Keratinocyte (primary cell): ENCODE measurements at regions not wholly inside any gene's neighbourhood (a gene's known extent, or its start where the extent isn't known, plus 50 kb on each side); places are given as distances from the start of the nearest gene placed in this dataset.

ENCODE experiments used
- DNase-seq: peaks from one replicate; pipeline ENCODE4 v3.0.0-alpha.2; 2011; ENCODE audit warnings: low read depth, missing footprints, low spot score
- FAIRE-seq: peaks from 2 replicates; lab custom pipeline; 2011; peaks lifted over from hg19 to GRCh38; lab: Jason Lieb, UNC
- H2AFZ ChIP-seq: 2 replicates; pipeline ENCODE4 v1.6.0; 2012; ENCODE audit warnings: low read length, control low read depth, inconsistent platforms; ENCODE audit not compliant: control insufficient read depth
- H3K27ac ChIP-seq: 2 replicates; pipeline ENCODE4 v1.5.1; 2011; ENCODE audit warnings: low read length; ENCODE audit not compliant: control insufficient read depth, insufficient read depth
- H3K27me3 ChIP-seq: 3 replicates; pipeline ENCODE4 v1.6.0; 2011; ENCODE audit warnings: low read length; ENCODE audit not compliant: control insufficient read depth, insufficient read depth; ENCODE audit errors: extremely low read depth
- H3K36me3 ChIP-seq, 2 experiments: 2 replicates in 1 of 2; 3 replicates in 1 of 2; pipeline ENCODE4 v1.5.1; 2011; ENCODE audit warnings: low read length in 2 of 2, mild to moderate bottlenecking in 1 of 2; ENCODE audit not compliant: control insufficient read depth in 2 of 2, insufficient read depth in 2 of 2; ENCODE audit errors: extremely low read depth in 1 of 2
- H3K4me1 ChIP-seq: 3 replicates; pipeline ENCODE4 v1.5.1; 2011; ENCODE audit warnings: low read length; ENCODE audit not compliant: control insufficient read depth, insufficient read depth; ENCODE audit errors: extremely low read depth
- H3K4me2 ChIP-seq: 3 replicates; pipeline ENCODE4 v1.6.0; 2011; ENCODE audit warnings: low read depth, low read length; ENCODE audit not compliant: control insufficient read depth, insufficient read depth; ENCODE audit errors: extremely low read depth
- H3K4me3 ChIP-seq, 3 experiments: fragments of 200-600 bp in 1 of 3; sonication (generic) in 1 of 3; 2 replicates in 2 of 3; 3 replicates in 1 of 3; pipeline ENCODE4 v1.5.1; 2011 to 2016; ENCODE audit warnings: low read length in 3 of 3, mild to moderate bottlenecking in 3 of 3, control low read depth in 2 of 3, inconsistent platforms in 1 of 3, low read depth in 1 of 3, mixed read lengths in 1 of 3, mixed run types in 1 of 3, moderate library complexity in 1 of 3; ENCODE audit not compliant: control insufficient read depth in 2 of 3, insufficient read depth in 2 of 3; ENCODE audit errors: extremely low read depth in 1 of 3
- H3K79me2 ChIP-seq: 2 replicates; pipeline ENCODE4 v1.6.0; 2012; ENCODE audit warnings: low read length; ENCODE audit not compliant: control insufficient read depth, insufficient read depth
- H3K9ac ChIP-seq: 3 replicates; pipeline ENCODE4 v1.6.0; 2011; ENCODE audit warnings: low read length; ENCODE audit not compliant: control insufficient read depth, insufficient read depth; ENCODE audit errors: extremely low read depth
- H3K9me1 ChIP-seq: 3 replicates; pipeline ENCODE4 v1.6.0; 2011; ENCODE audit warnings: low read length; ENCODE audit not compliant: control insufficient read depth, insufficient read depth; ENCODE audit errors: extremely low read depth
- H3K9me3 ChIP-seq: 2 replicates; pipeline ENCODE4 v1.5.1; 2012; ENCODE audit warnings: low read depth, low read length; ENCODE audit not compliant: control insufficient read depth
- H4K20me1 ChIP-seq: 3 replicates; pipeline ENCODE4 v1.6.0; 2011; ENCODE audit warnings: low read length; ENCODE audit not compliant: control insufficient read depth, insufficient read depth; ENCODE audit errors: extremely low read depth
- EZH2 ChIP-seq: IDR thresholded peaks from one replicate; pipeline ENCODE4 v1.6.1; 2012; ENCODE audit warnings: inconsistent platforms, mild to moderate bottlenecking, low read length, moderate library complexity
- dilution Hi-C: fragments of 300-500 bp; cut with MboI; formaldehyde crosslinking; loops from one replicate; pipeline ENCODE4 v1.7.0; 2020; ENCODE audit warnings: low sequenced_read_pairs; ENCODE audit not compliant: extremely low pct_ligation_motif_present
- TF ChIP-seq, protein P1 (sequence below), 3 experiments: IDR thresholded peaks in 1 of 3; conservative IDR thresholded peaks in 1 of 3; optimal IDR thresholded peaks in 1 of 3; 2 replicates in 2 of 3; 3 replicates in 1 of 3; pipeline versions ENCODE3 to v1.5.1; 2011; ENCODE audit warnings: low read length in 3 of 3, mild to moderate bottlenecking in 3 of 3, moderate library complexity in 2 of 3, control low read depth in 1 of 3, inconsistent platforms in 1 of 3; ENCODE audit not compliant: insufficient read depth in 2 of 3; ENCODE audit errors: extremely low read depth in 1 of 3

DNA sequence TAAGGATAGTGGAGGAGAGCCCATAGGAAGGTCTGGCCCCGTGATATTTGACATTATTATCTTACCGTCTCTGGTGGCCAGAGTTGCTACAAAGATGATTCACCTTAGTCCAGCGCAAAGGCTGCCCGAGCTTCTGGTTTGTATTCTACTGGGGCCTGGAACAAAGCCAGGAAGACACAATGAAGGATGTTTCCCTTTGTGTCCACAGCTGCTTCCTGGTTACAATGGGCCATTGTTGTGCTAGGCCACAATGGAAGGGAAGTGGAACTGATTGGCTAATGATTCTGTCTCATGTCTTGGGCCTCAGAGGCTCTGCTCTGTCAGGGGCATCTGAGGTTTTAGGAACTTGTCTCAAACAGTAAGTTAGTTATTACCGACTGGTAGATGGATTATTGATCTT, 132.2 kb downstream of the TDRD15 start:
- TF ChIP-seq, protein P1, sequence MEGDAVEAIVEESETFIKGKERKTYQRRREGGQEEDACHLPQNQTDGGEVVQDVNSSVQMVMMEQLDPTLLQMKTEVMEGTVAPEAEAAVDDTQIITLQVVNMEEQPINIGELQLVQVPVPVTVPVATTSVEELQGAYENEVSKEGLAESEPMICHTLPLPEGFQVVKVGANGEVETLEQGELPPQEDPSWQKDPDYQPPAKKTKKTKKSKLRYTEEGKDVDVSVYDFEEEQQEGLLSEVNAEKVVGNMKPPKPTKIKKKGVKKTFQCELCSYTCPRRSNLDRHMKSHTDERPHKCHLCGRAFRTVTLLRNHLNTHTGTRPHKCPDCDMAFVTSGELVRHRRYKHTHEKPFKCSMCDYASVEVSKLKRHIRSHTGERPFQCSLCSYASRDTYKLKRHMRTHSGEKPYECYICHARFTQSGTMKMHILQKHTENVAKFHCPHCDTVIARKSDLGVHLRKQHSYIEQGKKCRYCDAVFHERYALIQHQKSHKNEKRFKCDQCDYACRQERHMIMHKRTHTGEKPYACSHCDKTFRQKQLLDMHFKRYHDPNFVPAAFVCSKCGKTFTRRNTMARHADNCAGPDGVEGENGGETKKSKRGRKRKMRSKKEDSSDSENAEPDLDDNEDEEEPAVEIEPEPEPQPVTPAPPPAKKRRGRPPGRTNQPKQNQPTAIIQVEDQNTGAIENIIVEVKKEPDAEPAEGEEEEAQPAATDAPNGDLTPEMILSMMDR (optimal IDR thresholded peaks at IDR 0.05 in 1 of 3, IDR thresholded peaks at IDR 0.05 in 1 of 3, conservative IDR thresholded peaks at IDR 0.05 in 1 of 3; ENCODE audit: extremely low read depth in 1 of 3, insufficient read depth in 2 of 3, low read length in 3 of 3): no peak
- no peak for TF ChIP-seq EZH2
- H3K9me3 ChIP-seq: no peaks in the 10 kb centered on the region
- H3K36me3 ChIP-seq: no peaks in the 10 kb centered on the region
- dilution Hi-C loops: no loop called here
- no peaks in the 10 kb centered on the region for H3K27me3 ChIP-seq
- H4K20me1 ChIP-seq: no peaks in the 10 kb centered on the region
- no peaks in the 10 kb centered on the region for H3K9me1 ChIP-seq
- no peak overlapping the region for H3K4me3 ChIP-seq
- no peak overlapping the region for H3K27ac ChIP-seq
- no peaks in the 10 kb centered on the region for H3K4me1 ChIP-seq
- H2AFZ ChIP-seq: no peak overlapping the region
- FAIRE-seq: no peak
- DNase-seq: peak; percentile 30
- H3K4me2 ChIP-seq: no peak overlapping the region
- H3K9ac ChIP-seq: no peak overlapping the region
- H3K79me2 ChIP-seq: no peaks in the 10 kb centered on the region

DNA sequence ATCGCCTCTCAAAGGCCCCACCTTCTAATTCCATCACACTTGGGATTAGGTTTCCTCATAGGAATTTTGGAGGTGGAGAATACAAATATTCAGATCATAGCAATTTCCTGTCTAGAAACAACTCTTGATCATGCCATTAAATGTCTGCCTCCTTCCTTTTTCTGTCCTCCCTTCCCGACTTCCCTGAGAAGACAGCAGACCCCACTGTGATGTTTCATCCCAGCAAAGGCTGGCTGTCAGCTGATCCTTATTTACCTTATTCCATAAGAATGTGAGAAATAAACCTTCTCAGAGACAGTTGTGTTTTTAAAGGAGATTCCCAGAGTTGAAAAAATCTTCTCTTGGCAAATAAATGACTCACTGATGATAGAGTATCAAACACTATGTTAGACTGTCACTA, 133.9 kb downstream of the TDRD15 start:
- no peaks in the 10 kb centered on the region for H3K79me2 ChIP-seq
- H3K4me1 ChIP-seq: no peaks in the 10 kb centered on the region
- no peaks in the 10 kb centered on the region for H3K9me3 ChIP-seq
- FAIRE-seq (no peak), DNase-seq (no peak)
- H3K9ac ChIP-seq: no peak overlapping the region
- dilution Hi-C loops: no loop called here
- H3K4me2 ChIP-seq: no peak overlapping the region
- H4K20me1 ChIP-seq: no peaks in the 10 kb centered on the region
- no peak for TF ChIP-seq EZH2
- TF ChIP-seq, protein P1 (optimal IDR thresholded peaks at IDR 0.05 in 1 of 3, IDR thresholded peaks at IDR 0.05 in 1 of 3, conservative IDR thresholded peaks at IDR 0.05 in 1 of 3; ENCODE audit: extremely low read depth in 1 of 3, insufficient read depth in 2 of 3, low read length in 3 of 3): no peak
- H2AFZ ChIP-seq: no peak overlapping the region
- H3K27me3 ChIP-seq: no peaks in the 10 kb centered on the region
- H3K9me1 ChIP-seq: no peaks in the 10 kb centered on the region
- H3K27ac ChIP-seq: no peak overlapping the region
- no peaks in the 10 kb centered on the region for H3K36me3 ChIP-seq
- no peak overlapping the region for H3K4me3 ChIP-seq
